ENCODE measurements at regions not wholly inside any gene's neighbourhood (a gene's known extent, or its start where the extent isn't known, plus 50 kb on each side); places are given as distances from the start of the nearest gene placed in this dataset.
"Not testable (repeated sequence)": the region's sequence is repeated elsewhere in the genome, so short reads cannot be mapped to it uniquely, and the experiment has no call there.

DNA sequence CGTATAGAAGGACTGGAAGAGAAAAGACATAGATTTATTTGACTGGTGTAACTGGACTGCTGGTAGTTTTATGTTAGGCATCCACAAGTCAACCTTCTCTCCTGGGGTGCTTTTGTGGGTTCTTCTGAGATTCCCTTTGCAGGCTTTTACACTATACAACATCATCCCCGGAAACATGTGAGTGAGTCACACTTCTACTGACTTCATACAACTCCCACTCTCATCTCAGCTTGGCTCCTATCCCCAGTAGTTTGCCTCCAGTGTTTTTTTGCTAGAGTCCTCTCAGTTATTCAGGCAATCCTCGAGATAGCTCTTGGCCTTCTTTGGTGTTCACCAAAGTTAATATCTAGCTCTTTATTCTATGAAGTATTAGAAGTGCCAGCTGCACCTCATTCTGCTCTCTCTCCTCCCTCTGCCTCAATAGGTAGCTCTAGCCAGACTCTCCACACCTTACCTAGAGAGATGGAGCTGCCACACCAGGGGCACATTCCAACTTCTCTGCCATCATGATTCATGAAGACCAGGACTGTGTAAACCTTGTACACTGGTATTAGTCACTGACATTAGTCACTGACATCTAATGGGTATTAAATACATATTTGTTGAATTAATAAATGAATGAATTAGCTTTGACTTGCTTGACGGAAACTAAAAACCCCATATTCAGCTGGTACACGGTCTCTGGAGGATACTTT lies 281.9 kb downstream of the PPP1R3A start:
- Histone ChIP-seq H3K27ac (no peak overlapping the region), H3K9me3 (replicated peaks) (no peaks in the 10 kb centered on the region), H3K4me1 (replicated peaks) (no peaks in the 10 kb centered on the region), H3K4me3 (no peak overlapping the region), H3K36me3 (no peaks in the 10 kb centered on the region), H3K27me3 (replicated peaks) (no peaks in the 10 kb centered on the region)
- DNase-seq (ENCODE audit: low read depth in 1 of 2, low spot score in 2 of 2) = no peak

DNA sequence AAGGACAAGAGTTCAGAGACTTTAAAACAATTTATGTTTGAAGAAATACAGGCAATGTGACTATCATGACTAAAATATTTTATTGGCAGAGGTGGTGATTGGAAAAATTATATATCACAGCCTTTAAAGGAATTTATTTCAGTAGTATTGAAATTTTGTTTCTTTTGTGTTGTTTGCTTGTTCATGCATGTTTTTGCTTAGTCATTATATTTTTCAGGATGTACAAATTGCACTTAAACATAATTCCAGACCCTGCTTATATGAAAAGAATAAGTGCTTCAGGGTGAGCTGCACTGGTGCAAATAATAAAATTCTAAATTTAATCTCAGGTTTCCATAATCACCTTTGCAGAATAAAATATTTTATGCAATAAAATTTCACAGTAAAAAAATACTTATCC lies 283.3 kb downstream of the PPP1R3A start:
- DNase-seq (ENCODE audit: low read depth in 1 of 2, low spot score in 2 of 2) = no peak
- Histone ChIP-seq H3K27ac (no peak overlapping the region), H3K27me3 (replicated peaks) (no peaks in the 10 kb centered on the region), H3K4me3 (no peak overlapping the region), H3K4me1 (replicated peaks) (no peaks in the 10 kb centered on the region), H3K36me3 (no peaks in the 10 kb centered on the region), H3K9me3 (replicated peaks) (no peaks in the 10 kb centered on the region)

DNA sequence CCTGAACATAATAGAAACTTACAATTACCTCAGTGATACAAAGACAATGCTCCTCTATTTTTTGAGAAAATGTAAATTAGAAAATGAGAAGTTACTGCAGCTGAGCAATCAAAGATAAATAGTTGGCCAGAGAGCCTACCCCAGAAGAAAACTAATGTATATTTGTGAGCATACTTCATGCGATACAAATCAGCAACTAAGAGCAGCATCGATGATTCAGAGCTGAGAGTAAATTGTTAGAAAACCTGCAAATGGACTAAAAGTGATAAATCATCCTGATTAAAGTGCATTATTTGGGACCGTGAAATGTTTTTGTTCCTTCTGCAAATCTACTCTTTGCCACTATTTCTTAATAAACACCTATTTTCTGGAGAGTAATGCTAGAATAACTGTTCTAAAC lies 285.7 kb downstream of the PPP1R3A start:
- DNase-seq (ENCODE audit: low read depth in 1 of 2, low spot score in 2 of 2) = no peak
- Histone ChIP-seq H3K27ac (no peak overlapping the region), H3K4me1 (replicated peaks) (no peaks in the 10 kb centered on the region), H3K9me3 (replicated peaks) (no peaks in the 10 kb centered on the region; the same call in 1 of the 2 replicates), H3K36me3 (no peaks in the 10 kb centered on the region), H3K4me3 (no peak overlapping the region), H3K27me3 (replicated peaks) (no peaks in the 10 kb centered on the region)

DNA sequence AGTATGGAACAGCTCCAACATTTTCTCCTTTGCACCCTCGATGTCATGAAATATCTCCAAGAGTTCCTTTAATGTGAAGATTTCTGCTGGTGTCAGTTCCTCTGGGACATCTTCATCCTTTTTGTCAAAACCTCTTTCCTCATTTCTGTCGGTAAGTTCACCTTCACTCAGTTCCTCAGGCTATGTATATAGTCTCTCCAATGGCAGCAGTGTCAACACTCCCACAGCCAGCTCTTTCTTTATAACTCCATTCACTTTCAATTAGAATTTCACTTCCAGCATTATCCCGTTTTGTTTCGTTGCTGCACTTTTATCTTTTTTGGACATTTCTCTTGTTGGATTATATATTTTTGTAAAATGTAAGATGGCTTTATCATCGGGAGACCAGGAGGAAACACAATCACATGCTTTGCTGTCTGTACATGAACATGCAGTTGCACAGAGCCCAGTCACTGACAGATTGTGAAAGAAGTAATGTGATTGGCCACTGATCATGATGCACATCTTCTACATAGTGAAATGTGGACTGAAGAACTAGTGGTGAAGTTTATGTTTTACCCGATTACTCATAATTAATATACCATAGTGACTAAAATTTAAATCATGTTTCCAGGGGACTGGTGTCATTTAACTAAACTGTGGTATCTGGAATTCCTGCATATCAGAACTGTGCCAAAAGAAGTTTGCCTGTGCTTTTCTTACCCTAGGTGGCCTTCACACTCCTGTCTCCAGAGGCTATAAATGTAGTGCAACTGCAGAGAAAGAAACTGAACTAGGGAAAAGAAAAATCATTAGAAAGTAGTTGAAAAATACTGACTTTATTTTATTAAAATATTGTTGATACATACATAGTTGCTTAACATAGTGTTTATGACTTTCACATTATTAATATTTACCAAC lies 289.6 kb downstream of the PPP1R3A start:
- Histone ChIP-seq H3K4me1 (replicated peaks) (no peaks in the 10 kb centered on the region), H3K36me3 (no peaks in the 10 kb centered on the region), H3K27me3 (replicated peaks) (no peaks in the 10 kb centered on the region), H3K9me3 (replicated peaks) (no peaks in the 10 kb centered on the region; the same call in 1 of the 2 replicates), H3K27ac (no peak overlapping the region), H3K4me3 (no peak overlapping the region)
- no peak for DNase-seq (ENCODE audit: low read depth in 1 of 2, low spot score in 2 of 2)

DNA sequence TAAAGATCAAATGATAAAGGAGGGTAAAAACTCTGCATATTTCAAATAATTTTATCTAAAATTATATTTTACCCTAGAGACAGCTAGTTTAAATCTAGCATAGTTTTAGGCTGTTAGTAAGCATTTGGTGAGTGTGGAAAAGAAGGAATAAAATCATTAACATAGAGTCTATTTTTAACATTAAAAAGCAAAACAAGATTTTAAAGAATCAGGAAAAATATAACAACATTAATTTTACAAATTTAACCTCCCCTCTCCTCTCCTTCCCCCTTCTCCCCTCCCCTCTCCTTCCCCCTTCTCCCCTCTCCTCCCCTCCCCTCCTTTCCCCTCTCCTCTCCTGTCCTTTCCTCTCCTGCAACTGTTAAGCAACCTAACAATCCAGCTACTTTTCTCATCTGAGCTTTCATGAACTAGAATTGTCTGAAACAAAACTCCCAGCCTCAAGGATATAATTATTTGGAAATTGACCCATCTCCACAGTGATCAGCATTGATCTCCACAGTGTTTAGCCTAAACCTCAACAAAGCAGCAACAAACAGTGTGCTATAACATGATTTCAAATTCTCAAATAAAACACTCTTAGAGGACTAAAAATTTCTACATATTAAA lies 293.2 kb downstream of the PPP1R3A start:
- Histone ChIP-seq H3K9me3 (replicated peaks) (no peaks in the 10 kb centered on the region; the same call in none of the 2 replicates), H3K27ac (no peak overlapping the region), H3K27me3 (replicated peaks) (no peaks in the 10 kb centered on the region), H3K4me1 (replicated peaks) (no peaks in the 10 kb centered on the region), H3K36me3 (no peaks in the 10 kb centered on the region), H3K4me3 (no peak overlapping the region)
- no peak for DNase-seq (ENCODE audit: low read depth in 1 of 2, low spot score in 2 of 2)

DNA sequence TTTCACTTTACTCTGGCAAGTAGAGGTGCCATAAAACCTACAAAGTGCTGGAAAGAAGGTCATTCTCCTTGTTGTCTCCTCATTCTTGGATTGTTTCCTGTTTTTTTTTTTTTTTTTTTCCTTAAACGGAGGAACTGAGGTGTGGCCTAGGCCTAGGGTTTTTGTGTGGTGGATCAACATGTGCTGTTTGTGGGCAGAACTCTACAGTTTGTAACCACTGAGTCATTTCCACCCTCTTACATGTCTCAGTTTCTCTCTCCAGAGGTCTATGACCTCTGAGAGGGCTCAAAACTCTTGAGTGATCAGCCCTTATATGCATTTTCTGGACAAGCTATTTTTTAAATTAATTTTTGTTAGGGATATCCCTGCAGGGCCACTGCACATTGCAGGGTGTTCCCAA lies 296.0 kb downstream of the PPP1R3A start:
- H3K27ac ChIP-seq = no peak overlapping the region
- no peak for DNase-seq (ENCODE audit: low read depth in 1 of 2, low spot score in 2 of 2)
- no peaks in the 10 kb centered on the region for H3K36me3 ChIP-seq
- H3K4me1 ChIP-seq (replicated peaks) = no peaks in the 10 kb centered on the region
- H3K9me3 ChIP-seq (replicated peaks) = no peaks in the 10 kb centered on the region; the same call in 1 of the 2 replicates
- no peak overlapping the region for H3K4me3 ChIP-seq
- no peaks in the 10 kb centered on the region for H3K27me3 ChIP-seq (replicated peaks)

DNA sequence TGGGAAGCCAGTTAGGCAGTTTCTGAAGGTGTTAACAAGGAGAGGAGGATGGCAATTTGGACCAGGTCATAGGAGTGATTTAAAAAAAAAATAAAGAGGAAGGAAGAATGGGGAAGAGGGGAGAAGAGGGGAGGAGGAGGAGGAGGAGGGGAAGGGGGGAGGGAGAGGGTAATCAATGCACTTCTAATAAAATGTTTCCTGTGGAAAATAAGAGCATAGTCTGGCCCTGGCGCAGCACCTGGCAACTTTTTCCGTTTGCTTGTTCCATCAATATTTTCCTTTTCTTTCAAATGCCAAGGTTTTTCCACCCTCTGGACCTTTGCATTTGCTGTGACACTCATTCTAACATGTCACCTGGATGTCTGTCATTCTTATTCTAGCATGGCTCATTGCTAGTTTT lies 308.2 kb downstream of the PPP1R3A start:
- H3K4me1 ChIP-seq (replicated peaks) = no peaks in the 10 kb centered on the region
- H3K27ac ChIP-seq = no peak overlapping the region
- H3K4me3 ChIP-seq = no peak overlapping the region
- H3K36me3 ChIP-seq = no peaks in the 10 kb centered on the region
- no peaks in the 10 kb centered on the region for H3K27me3 ChIP-seq (replicated peaks)
- H3K9me3 ChIP-seq (replicated peaks) = no peaks in the 10 kb centered on the region
- DNase-seq (ENCODE audit: low read depth in 1 of 2, low spot score in 2 of 2) = no peak

DNA sequence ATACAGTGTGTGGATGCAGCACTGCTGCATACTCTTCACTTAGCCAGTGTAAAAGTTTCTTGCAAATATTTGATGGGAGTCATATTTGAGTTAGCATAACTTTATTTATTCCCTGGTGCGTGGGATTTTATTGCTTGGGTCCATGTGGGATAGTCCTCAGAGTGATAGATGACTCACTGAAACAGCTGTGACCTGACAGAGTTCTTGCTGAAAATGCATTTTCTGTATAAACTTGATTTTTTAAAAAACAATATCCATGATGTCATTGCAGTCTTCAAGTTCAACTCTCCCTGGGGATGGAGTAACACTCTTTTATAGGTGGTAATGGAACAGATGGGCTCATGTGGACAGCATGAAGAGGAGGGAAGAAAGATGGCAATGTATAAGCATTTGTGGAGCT lies 310.0 kb downstream of the PPP1R3A start:
- H3K9me3 ChIP-seq (replicated peaks) = no peaks in the 10 kb centered on the region
- no peaks in the 10 kb centered on the region for H3K4me1 ChIP-seq (replicated peaks)
- H3K27ac ChIP-seq = no peak overlapping the region
- DNase-seq (ENCODE audit: low read depth in 1 of 2, low spot score in 2 of 2) = no peak
- H3K36me3 ChIP-seq = no peaks in the 10 kb centered on the region
- no peak overlapping the region for H3K4me3 ChIP-seq
- H3K27me3 ChIP-seq (replicated peaks) = no peaks in the 10 kb centered on the region

DNA sequence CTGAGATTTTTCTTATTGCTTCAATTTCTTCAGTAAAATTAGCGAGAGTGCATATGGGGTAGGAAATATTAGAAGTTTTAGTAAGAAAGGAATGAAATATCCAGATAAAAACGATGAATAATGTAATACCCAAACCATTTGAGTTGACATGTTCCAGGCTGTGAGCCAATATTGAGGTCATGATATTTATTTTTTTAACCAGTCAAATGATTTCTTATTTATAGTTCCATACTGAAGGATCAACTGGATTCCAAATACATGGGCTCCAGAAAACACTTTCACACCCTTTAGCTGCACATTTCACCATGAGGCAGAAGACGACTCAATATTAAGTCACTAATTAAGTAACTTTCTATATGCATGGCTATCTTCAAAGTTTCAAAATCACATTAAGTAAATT lies 312.5 kb downstream of the PPP1R3A start:
- H3K27ac ChIP-seq = no peak overlapping the region
- H3K9me3 ChIP-seq (replicated peaks) = no peaks in the 10 kb centered on the region
- H3K4me1 ChIP-seq (replicated peaks) = no peaks in the 10 kb centered on the region
- DNase-seq (ENCODE audit: low read depth in 1 of 2, low spot score in 2 of 2) = no peak
- H3K36me3 ChIP-seq = no peaks in the 10 kb centered on the region
- H3K27me3 ChIP-seq (replicated peaks) = no peaks in the 10 kb centered on the region
- H3K4me3 ChIP-seq = no peak overlapping the region

DNA sequence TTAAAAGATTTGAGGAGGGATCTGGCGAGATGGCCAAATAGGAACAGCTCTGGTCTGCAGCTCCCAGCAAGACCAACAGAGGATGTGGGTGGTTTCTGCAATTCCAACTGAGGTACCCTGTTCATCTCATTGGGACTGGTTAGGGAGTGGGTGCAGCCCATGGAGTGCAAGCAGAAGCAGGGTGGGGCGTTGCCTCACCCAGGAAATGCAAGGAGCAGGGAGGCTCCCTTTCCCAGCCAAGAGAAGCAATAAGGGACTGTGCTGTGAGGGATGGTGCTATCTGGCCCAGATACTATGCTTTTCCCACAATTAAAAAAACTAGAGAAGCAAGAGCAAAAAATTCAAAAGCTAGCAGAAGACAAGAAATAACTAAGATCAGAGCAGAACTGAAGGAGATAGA lies 318.4 kb downstream of the PPP1R3A start:
- H3K27ac ChIP-seq; DNase-seq (ENCODE audit: low read depth in 1 of 2, low spot score in 2 of 2); H3K9me3 ChIP-seq (replicated peaks); H3K4me3 ChIP-seq; H3K27me3 ChIP-seq (replicated peaks); H3K4me1 ChIP-seq (replicated peaks); H3K36me3 ChIP-seq: not testable (repeated sequence)

DNA sequence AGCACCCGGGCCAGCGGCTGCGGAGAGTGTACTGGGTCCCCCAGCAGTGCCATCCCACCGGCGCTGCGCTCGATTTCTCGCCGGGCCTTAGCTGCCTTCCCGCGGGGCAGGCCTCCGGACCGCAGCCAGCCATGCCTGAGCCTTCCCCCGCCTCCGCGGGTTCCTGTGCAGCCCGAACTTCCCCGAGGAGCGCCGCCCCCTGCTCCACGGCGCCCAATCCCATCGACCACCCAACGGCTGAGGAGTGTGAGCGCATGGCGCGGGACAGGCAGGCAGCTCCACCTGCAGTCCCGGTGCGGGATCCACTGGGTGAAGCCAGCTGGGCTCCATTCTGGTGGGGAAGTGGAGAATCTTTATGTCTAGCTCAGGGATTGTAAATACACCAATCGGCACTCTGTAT lies 325.4 kb downstream of the PPP1R3A start:
- H3K9me3 ChIP-seq (replicated peaks); H3K27me3 ChIP-seq (replicated peaks); H3K36me3 ChIP-seq; H3K4me1 ChIP-seq (replicated peaks); DNase-seq (ENCODE audit: low read depth in 1 of 2, low spot score in 2 of 2); H3K27ac ChIP-seq; H3K4me3 ChIP-seq: not testable (repeated sequence)

DNA sequence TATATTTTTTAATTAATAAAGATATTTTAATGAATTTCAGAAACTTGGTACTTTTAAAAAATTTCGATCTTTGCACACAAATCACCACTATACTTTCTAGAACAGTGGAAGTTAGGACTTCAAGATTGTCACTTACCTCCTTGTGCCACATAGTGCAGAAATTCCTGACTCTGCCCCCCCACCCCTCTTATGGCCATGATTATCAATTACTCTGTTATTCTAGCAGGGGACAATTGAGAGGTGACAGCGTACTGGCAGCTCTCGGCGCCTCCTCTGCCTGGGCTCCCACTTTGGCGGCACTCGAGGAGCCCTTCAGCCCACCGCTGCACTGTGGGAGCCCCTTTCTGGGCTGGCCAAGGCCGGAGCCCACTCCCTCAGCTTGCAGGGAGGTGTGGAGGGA lies 325.9 kb downstream of the PPP1R3A start:
- H3K4me3 ChIP-seq; H3K27ac ChIP-seq; H3K9me3 ChIP-seq (replicated peaks); H3K4me1 ChIP-seq (replicated peaks); H3K36me3 ChIP-seq; DNase-seq (ENCODE audit: low read depth in 1 of 2, low spot score in 2 of 2); H3K27me3 ChIP-seq (replicated peaks): not testable (repeated sequence)

DNA sequence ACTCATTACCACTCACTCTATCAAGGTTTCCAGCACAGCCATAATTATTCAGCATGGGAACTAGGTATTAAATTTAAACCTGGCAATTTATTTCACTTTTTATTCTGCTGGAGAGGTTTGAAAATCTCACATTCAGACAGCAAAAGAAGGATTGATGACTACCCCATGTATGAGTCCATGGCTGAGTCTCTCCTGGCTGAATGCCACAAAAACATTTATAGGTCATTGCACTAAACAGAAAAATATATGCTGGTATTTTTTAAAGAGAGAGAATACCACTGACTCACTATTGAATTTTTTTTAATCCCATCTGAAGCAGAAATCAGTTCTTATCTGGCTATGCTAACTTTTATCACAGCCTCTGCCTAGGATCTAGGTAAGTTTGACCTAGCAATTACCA lies 336.3 kb downstream of the PPP1R3A start:
- no peak for DNase-seq (ENCODE audit: low read depth in 1 of 2, low spot score in 2 of 2)
- Histone ChIP-seq H3K4me3 (no peak overlapping the region), H3K27ac (no peak overlapping the region), H3K4me1 (replicated peaks) (no peaks in the 10 kb centered on the region), H3K36me3 (no peaks in the 10 kb centered on the region), H3K9me3 (replicated peaks) (no peaks in the 10 kb centered on the region), H3K27me3 (replicated peaks) (no peaks in the 10 kb centered on the region)

DNA sequence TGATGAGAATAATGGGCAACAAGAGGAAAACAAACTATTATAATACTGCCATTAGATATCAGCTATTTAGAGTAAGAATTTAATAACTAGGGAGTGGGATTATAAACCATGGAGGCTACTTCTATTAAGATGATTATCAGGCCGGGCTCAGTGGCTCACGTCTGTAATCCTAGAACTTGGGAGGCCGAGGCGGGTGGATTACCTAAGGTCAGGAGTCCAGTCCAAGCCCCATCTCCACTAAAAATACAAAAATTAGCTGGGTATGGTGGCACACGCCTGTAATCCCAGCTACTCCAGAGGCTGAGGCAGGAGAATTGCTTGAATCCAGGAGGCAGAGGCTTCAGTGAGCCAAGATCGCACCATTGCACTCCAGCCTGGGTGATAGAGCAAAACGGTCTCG lies 355.6 kb downstream of the PPP1R3A start:
- not testable (repeated sequence) for H3K36me3 ChIP-seq; H3K27me3 ChIP-seq (replicated peaks); DNase-seq (ENCODE audit: low read depth in 1 of 2, low spot score in 2 of 2); H3K9me3 ChIP-seq (replicated peaks); H3K4me1 ChIP-seq (replicated peaks); H3K4me3 ChIP-seq; H3K27ac ChIP-seq

Data from SJSA1 (cell line).